Prostate gland (tissue), 2 donors: ENCODE measurements at regions not wholly inside any gene's neighbourhood (a gene's known extent, or its start where the extent isn't known, plus 50 kb on each side); places are given as distances from the start of the nearest gene placed in this dataset.

ENCODE experiments used
- CTCF ChIP-seq, 4 experiments: fragments of 200-600 bp in 2 of 4; fragments of 450-650 bp in 2 of 4; sonication (generic) in 2 of 4; IDR thresholded peaks; 1 replicate in 3 of 4; 2 replicates in 1 of 4; pipeline ENCODE4 v1.5.1; 2016 to 2019; ENCODE audit warnings: antibody characterized with exemption in 4 of 4, mild to moderate bottlenecking in 2 of 4, moderate library complexity in 2 of 4
- POLR2A ChIP-seq: fragments of 450-650 bp; IDR thresholded peaks from one replicate; pipeline ENCODE4 v1.6.1; 2016; ENCODE audit warnings: antibody characterized with exemption, mild to moderate bottlenecking

- no peak for TF ChIP-seq CTCF (IDR thresholded peaks at IDR 0.05)
- no peak for TF ChIP-seq POLR2A
Observed at GRCh38 chr5:82738681-82739269, 338.4 kb downstream of the TMEM167A start.
